Glutamatergic neuron (in vitro differentiated cells): ENCODE measurements at regions not wholly inside any gene's neighbourhood (a gene's known extent, or its start where the extent isn't known, plus 50 kb on each side); places are given as distances from the start of the nearest gene placed in this dataset.
"Not testable (repeated sequence)": the region's sequence is repeated elsewhere in the genome, so short reads cannot be mapped to it uniquely, and the experiment has no call there.

ENCODE experiments used
- DNase-seq: peaks from one replicate; pipeline ENCODE4 v3.0.0; 2022
- H3K27ac Mint-ChIP-seq: one replicate; pipeline ENCODE4 v1.8.0; 2020; ENCODE audit warnings: mild to moderate bottlenecking, mixed read lengths, inconsistent platforms; ENCODE audit not compliant: unreplicated experiment
- H3K27me3 Mint-ChIP-seq: one replicate; pipeline ENCODE4 v1.8.0; 2020; ENCODE audit warnings: mild to moderate bottlenecking, moderate library complexity, mixed read lengths, inconsistent platforms; ENCODE audit not compliant: unreplicated experiment
- H3K36me3 Mint-ChIP-seq: one replicate; pipeline ENCODE4 v1.8.0; 2020; ENCODE audit warnings: mild to moderate bottlenecking, mixed read lengths, inconsistent platforms; ENCODE audit not compliant: unreplicated experiment
- H3K4me1 Mint-ChIP-seq: one replicate; pipeline ENCODE4 v1.8.0; 2020; ENCODE audit warnings: mild to moderate bottlenecking, low read depth, mixed read lengths, inconsistent platforms; ENCODE audit not compliant: unreplicated experiment
- H3K4me3 Mint-ChIP-seq: one replicate; pipeline ENCODE4 v1.8.0; 2020; ENCODE audit warnings: mild to moderate bottlenecking, mixed read lengths, inconsistent platforms; ENCODE audit not compliant: unreplicated experiment
- H3K9me3 Mint-ChIP-seq: one replicate; pipeline ENCODE4 v1.8.0; 2020; ENCODE audit warnings: mild to moderate bottlenecking, moderate library complexity, mixed read lengths, inconsistent platforms; ENCODE audit not compliant: unreplicated experiment
- TF ChIP-seq, protein P1 (sequence below): fragments of 200-600 bp; sonication (generic); IDR thresholded peaks from one replicate; pipeline ENCODE4 v1.5.0; 2021; ENCODE audit not compliant: partially characterized antibody, unreplicated experiment

DNA sequence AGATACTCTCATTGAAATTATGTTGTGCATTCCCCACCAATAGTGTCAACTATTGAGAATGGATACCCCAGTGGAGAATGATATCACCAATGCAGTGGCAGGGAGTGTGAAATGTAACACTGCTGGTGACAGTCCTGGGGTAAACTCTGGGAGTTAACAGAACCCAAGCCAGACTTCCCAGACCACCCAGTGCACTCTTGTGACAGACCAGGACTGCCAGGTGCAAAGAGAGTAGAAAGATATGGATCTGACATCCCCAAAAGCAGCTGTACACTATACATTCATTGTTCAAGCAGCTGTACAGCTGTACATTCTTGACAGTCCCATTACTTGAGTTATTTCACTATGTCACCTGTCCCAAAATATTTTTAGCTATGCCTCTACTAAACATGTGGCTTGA lies 886.6 kb downstream of the DIAPH3 start:
- Mint-ChIP-seq H3K4me1 (no peaks in the 10 kb centered on the region), H3K36me3 (no peaks in the 10 kb centered on the region), H3K9me3 (no peaks in the 10 kb centered on the region), H3K27ac (no peak overlapping the region), H3K4me3 (no peak overlapping the region), H3K27me3 (no peaks in the 10 kb centered on the region)
- DNase-seq, result no peak
- TF ChIP-seq, protein P1, sequence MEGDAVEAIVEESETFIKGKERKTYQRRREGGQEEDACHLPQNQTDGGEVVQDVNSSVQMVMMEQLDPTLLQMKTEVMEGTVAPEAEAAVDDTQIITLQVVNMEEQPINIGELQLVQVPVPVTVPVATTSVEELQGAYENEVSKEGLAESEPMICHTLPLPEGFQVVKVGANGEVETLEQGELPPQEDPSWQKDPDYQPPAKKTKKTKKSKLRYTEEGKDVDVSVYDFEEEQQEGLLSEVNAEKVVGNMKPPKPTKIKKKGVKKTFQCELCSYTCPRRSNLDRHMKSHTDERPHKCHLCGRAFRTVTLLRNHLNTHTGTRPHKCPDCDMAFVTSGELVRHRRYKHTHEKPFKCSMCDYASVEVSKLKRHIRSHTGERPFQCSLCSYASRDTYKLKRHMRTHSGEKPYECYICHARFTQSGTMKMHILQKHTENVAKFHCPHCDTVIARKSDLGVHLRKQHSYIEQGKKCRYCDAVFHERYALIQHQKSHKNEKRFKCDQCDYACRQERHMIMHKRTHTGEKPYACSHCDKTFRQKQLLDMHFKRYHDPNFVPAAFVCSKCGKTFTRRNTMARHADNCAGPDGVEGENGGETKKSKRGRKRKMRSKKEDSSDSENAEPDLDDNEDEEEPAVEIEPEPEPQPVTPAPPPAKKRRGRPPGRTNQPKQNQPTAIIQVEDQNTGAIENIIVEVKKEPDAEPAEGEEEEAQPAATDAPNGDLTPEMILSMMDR, result no peak

DNA sequence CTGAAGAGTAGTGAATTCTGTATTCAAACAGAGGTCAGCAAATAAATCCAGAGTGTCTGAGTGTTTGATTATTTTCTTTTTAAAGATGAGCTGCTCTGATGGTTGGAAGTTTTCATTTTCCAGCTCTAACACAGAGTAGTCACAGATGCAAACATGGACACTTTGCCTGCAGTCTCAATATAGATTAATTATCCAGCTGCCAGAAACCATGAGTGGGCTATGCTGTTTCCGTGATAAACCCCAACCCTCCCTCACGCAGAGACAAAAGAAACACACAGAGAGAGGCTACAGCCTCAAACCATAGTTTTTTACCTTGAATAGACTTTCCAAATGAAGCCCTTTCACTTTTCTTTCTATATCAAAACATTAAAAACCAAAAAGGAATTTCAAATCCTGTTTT lies 884.7 kb downstream of the DIAPH3 start:
- no peak overlapping the region for H3K27ac Mint-ChIP-seq
- no peak for DNase-seq
- TF ChIP-seq, protein P1, result no peak
- H3K27me3 Mint-ChIP-seq, result no peaks in the 10 kb centered on the region
- H3K4me3 Mint-ChIP-seq, result no peak overlapping the region
- no peaks in the 10 kb centered on the region for H3K4me1 Mint-ChIP-seq
- H3K36me3 Mint-ChIP-seq, result no peaks in the 10 kb centered on the region
- no peaks in the 10 kb centered on the region for H3K9me3 Mint-ChIP-seq

DNA sequence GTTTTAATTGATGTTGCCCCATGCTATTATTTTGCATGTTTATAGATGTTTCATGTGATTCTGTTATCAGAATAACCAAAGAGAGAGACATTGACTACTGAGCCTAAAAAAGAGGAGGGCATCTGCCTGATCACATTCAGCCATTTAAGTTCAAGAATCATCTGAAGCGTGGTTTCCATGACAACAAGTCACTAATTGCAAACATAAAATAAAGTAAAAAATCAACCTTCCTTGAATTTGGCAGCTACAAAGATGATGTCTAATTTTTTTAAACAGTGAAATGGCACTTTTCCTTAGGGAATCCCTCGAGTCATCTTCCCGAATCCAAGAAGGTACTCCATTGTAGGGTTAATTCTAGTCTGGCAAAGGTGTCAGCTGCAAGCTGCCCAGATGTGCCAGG lies 884.2 kb downstream of the DIAPH3 start:
- TF ChIP-seq, protein P1, result no peak
- no peaks in the 10 kb centered on the region for H3K27me3 Mint-ChIP-seq
- no peak for DNase-seq
- no peak overlapping the region for H3K4me3 Mint-ChIP-seq
- H3K9me3 Mint-ChIP-seq, result no peaks in the 10 kb centered on the region
- H3K27ac Mint-ChIP-seq, result no peak overlapping the region
- no peaks in the 10 kb centered on the region for H3K4me1 Mint-ChIP-seq
- no peaks in the 10 kb centered on the region for H3K36me3 Mint-ChIP-seq

DNA sequence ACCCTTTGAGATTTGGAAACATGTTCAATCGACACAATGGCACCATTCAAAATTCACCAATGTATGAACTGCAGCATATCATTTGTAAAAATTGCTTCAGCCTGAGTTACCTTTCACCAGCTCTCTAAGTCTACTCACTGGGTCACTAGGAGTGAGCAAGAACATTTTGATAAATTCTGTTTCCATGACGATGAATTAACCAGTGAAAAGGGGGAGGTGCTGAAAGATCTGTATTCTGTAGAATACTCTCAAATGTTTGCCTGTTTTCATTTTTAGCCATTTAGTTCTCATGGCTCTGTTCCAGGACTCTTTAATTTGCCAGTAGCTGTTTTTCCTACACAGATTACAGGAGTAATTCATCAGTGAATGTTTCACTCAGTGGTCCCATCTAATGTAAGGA lies 883.4 kb downstream of the DIAPH3 start:
- H3K36me3 Mint-ChIP-seq, result no peaks in the 10 kb centered on the region
- TF ChIP-seq, protein P1, result no peak
- H3K4me1 Mint-ChIP-seq, result no peaks in the 10 kb centered on the region
- H3K9me3 Mint-ChIP-seq, result no peaks in the 10 kb centered on the region
- DNase-seq, result no peak
- no peak overlapping the region for H3K27ac Mint-ChIP-seq
- no peaks in the 10 kb centered on the region for H3K27me3 Mint-ChIP-seq
- H3K4me3 Mint-ChIP-seq, result no peak overlapping the region

DNA sequence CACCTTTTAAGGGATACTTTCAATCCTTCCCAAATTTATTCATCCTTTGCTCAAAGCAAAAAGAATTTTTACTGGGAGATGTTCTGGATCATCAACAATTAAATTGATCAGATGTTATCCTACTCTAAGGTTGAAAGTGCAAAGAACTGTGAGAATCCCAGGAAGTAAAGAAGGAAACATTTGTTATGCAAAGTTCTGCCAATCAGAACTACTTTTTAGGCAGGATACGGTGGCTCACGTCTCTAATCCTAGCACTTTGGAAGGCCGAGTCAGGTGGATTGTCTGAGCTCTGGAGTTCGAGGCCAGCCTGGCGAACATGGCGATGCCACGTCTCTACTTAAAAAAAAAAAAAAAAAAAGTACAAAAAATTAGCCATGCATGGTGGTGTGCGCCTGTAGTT lies 882.3 kb downstream of the DIAPH3 start:
- no peaks in the 10 kb centered on the region for H3K27me3 Mint-ChIP-seq
- no peaks in the 10 kb centered on the region for H3K36me3 Mint-ChIP-seq
- no peaks in the 10 kb centered on the region for H3K4me1 Mint-ChIP-seq
- TF ChIP-seq, protein P1, result no peak
- no peak overlapping the region for H3K4me3 Mint-ChIP-seq
- no peak for DNase-seq
- no peaks in the 10 kb centered on the region for H3K9me3 Mint-ChIP-seq
- H3K27ac Mint-ChIP-seq, result no peak overlapping the region

DNA sequence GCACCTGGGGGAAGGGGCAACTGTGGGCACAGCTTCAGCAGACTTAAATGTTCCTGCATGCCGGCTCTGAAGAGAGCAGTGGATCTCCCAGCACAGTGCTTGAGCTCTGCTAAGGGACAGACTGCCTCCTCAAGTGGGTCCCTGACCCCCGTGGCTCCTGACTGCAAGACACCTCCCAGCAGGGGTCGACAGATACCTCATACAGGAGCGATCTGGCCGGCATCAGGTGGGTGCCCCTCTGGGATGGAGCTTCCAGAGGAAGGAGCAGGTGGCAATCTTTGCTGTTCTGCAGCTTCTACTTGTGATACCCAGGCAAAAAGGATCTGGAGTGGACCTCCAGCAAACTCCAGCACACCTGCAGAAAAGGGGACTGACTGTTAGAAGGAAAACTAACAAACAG lies 871.5 kb downstream of the DIAPH3 start:
- not testable (repeated sequence) for DNase-seq, H3K4me3 Mint-ChIP-seq, H3K36me3 Mint-ChIP-seq, H3K27me3 Mint-ChIP-seq, H3K9me3 Mint-ChIP-seq, H3K27ac Mint-ChIP-seq, H3K4me1 Mint-ChIP-seq
